Keratinocyte (primary cell): ENCODE measurements at regions not wholly inside any gene's neighbourhood (a gene's known extent, or its start where the extent isn't known, plus 50 kb on each side); places are given as distances from the start of the nearest gene placed in this dataset.

Experiments
- DNase-seq: peaks from one replicate; pipeline ENCODE4 v3.0.0-alpha.2; 2011; ENCODE audit warnings: low read depth, missing footprints, low spot score
- FAIRE-seq: peaks from 2 replicates; lab custom pipeline; 2011; peaks lifted over from hg19 to GRCh38; lab: Jason Lieb, UNC
- H2AFZ ChIP-seq: 2 replicates; pipeline ENCODE4 v1.6.0; 2012; ENCODE audit warnings: low read length, control low read depth, inconsistent platforms; ENCODE audit not compliant: control insufficient read depth
- H3K27ac ChIP-seq: 2 replicates; pipeline ENCODE4 v1.5.1; 2011; ENCODE audit warnings: low read length; ENCODE audit not compliant: control insufficient read depth, insufficient read depth
- H3K27me3 ChIP-seq: 3 replicates; pipeline ENCODE4 v1.6.0; 2011; ENCODE audit warnings: low read length; ENCODE audit not compliant: control insufficient read depth, insufficient read depth; ENCODE audit errors: extremely low read depth
- H3K36me3 ChIP-seq, 2 experiments: 2 replicates in 1 of 2; 3 replicates in 1 of 2; pipeline ENCODE4 v1.5.1; 2011; ENCODE audit warnings: low read length in 2 of 2, mild to moderate bottlenecking in 1 of 2; ENCODE audit not compliant: control insufficient read depth in 2 of 2, insufficient read depth in 2 of 2; ENCODE audit errors: extremely low read depth in 1 of 2
- H3K4me1 ChIP-seq: 3 replicates; pipeline ENCODE4 v1.5.1; 2011; ENCODE audit warnings: low read length; ENCODE audit not compliant: control insufficient read depth, insufficient read depth; ENCODE audit errors: extremely low read depth
- H3K4me2 ChIP-seq: 3 replicates; pipeline ENCODE4 v1.6.0; 2011; ENCODE audit warnings: low read depth, low read length; ENCODE audit not compliant: control insufficient read depth, insufficient read depth; ENCODE audit errors: extremely low read depth
- H3K4me3 ChIP-seq, 3 experiments: fragments of 200-600 bp in 1 of 3; sonication (generic) in 1 of 3; 2 replicates in 2 of 3; 3 replicates in 1 of 3; pipeline ENCODE4 v1.5.1; 2011 to 2016; ENCODE audit warnings: low read length in 3 of 3, mild to moderate bottlenecking in 3 of 3, control low read depth in 2 of 3, inconsistent platforms in 1 of 3, low read depth in 1 of 3, mixed read lengths in 1 of 3, mixed run types in 1 of 3, moderate library complexity in 1 of 3; ENCODE audit not compliant: control insufficient read depth in 2 of 3, insufficient read depth in 2 of 3; ENCODE audit errors: extremely low read depth in 1 of 3
- H3K79me2 ChIP-seq: 2 replicates; pipeline ENCODE4 v1.6.0; 2012; ENCODE audit warnings: low read length; ENCODE audit not compliant: control insufficient read depth, insufficient read depth
- H3K9ac ChIP-seq: 3 replicates; pipeline ENCODE4 v1.6.0; 2011; ENCODE audit warnings: low read length; ENCODE audit not compliant: control insufficient read depth, insufficient read depth; ENCODE audit errors: extremely low read depth
- H3K9me1 ChIP-seq: 3 replicates; pipeline ENCODE4 v1.6.0; 2011; ENCODE audit warnings: low read length; ENCODE audit not compliant: control insufficient read depth, insufficient read depth; ENCODE audit errors: extremely low read depth
- H3K9me3 ChIP-seq: 2 replicates; pipeline ENCODE4 v1.5.1; 2012; ENCODE audit warnings: low read depth, low read length; ENCODE audit not compliant: control insufficient read depth
- H4K20me1 ChIP-seq: 3 replicates; pipeline ENCODE4 v1.6.0; 2011; ENCODE audit warnings: low read length; ENCODE audit not compliant: control insufficient read depth, insufficient read depth; ENCODE audit errors: extremely low read depth
- CTCF ChIP-seq, 3 experiments: IDR thresholded peaks in 1 of 3; conservative IDR thresholded peaks in 1 of 3; optimal IDR thresholded peaks in 1 of 3; 2 replicates in 2 of 3; 3 replicates in 1 of 3; pipeline versions ENCODE3 to v1.5.1; 2011; ENCODE audit warnings: low read length in 3 of 3, mild to moderate bottlenecking in 3 of 3, moderate library complexity in 2 of 3, control low read depth in 1 of 3, inconsistent platforms in 1 of 3; ENCODE audit not compliant: insufficient read depth in 2 of 3; ENCODE audit errors: extremely low read depth in 1 of 3
- EZH2 ChIP-seq: IDR thresholded peaks from one replicate; pipeline ENCODE4 v1.6.1; 2012; ENCODE audit warnings: inconsistent platforms, mild to moderate bottlenecking, low read length, moderate library complexity
- dilution Hi-C: fragments of 300-500 bp; cut with MboI; formaldehyde crosslinking; loops from one replicate; pipeline ENCODE4 v1.7.0; 2020; ENCODE audit warnings: low sequenced_read_pairs; ENCODE audit not compliant: extremely low pct_ligation_motif_present

GRCh38 chr2:59888015-59888414 is 665.4 kb downstream of the BCL11A start:
- TF ChIP-seq CTCF (optimal IDR thresholded peaks at IDR 0.05 in 1 of 3, IDR thresholded peaks at IDR 0.05 in 1 of 3, conservative IDR thresholded peaks at IDR 0.05 in 1 of 3; ENCODE audit: extremely low read depth in 1 of 3, insufficient read depth in 2 of 3, low read length in 3 of 3) (no peak), EZH2 (no peak)
- Histone ChIP-seq H3K9me1 (no peaks in the 10 kb centered on the region), H3K4me2 (no peak overlapping the region), H3K9me3 (no peaks in the 10 kb centered on the region), H3K36me3 (no peaks in the 10 kb centered on the region), H3K27ac (no peak overlapping the region), H4K20me1 (no peaks in the 10 kb centered on the region), H3K4me1 (no peaks in the 10 kb centered on the region), H3K9ac (no peak overlapping the region), H3K27me3 (no peaks in the 10 kb centered on the region), H3K4me3 (no peak overlapping the region), H3K79me2 (no peaks in the 10 kb centered on the region), H2AFZ (no peak overlapping the region)
- DNase-seq (no peak), FAIRE-seq (no peak)
- dilution Hi-C loops: no loop called here

GRCh38 chr2:59887366-59887765 is 666.1 kb downstream of the BCL11A start:
- no peak for FAIRE-seq

More at GRCh38 chr2:59887366-59887765, 666.1 kb downstream of the BCL11A start:
- no peaks in the 10 kb centered on the region for H3K36me3 ChIP-seq
- H3K4me3 ChIP-seq: no peak overlapping the region
- H3K9ac ChIP-seq: no peak overlapping the region
- H3K4me2 ChIP-seq: no peak overlapping the region
- no peaks in the 10 kb centered on the region for H3K79me2 ChIP-seq
- H3K9me1 ChIP-seq: no peaks in the 10 kb centered on the region
- H3K4me1 ChIP-seq: no peaks in the 10 kb centered on the region
- dilution Hi-C loops: no loop called here
- no peaks in the 10 kb centered on the region for H3K9me3 ChIP-seq
- no peak overlapping the region for H3K27ac ChIP-seq
- H3K27me3 ChIP-seq: no peaks in the 10 kb centered on the region
- peak overlapping the region; percentile 33 for H2AFZ ChIP-seq
- H4K20me1 ChIP-seq: no peaks in the 10 kb centered on the region
- DNase-seq: no peak
- TF ChIP-seq CTCF (optimal IDR thresholded peaks at IDR 0.05 in 1 of 3, IDR thresholded peaks at IDR 0.05 in 1 of 3, conservative IDR thresholded peaks at IDR 0.05 in 1 of 3; ENCODE audit: extremely low read depth in 1 of 3, insufficient read depth in 2 of 3, low read length in 3 of 3) (no peak), EZH2 (no peak)
